ENCODE measurements at regions not wholly inside any gene's neighbourhood (a gene's known extent, or its start where the extent isn't known, plus 50 kb on each side); places are given as distances from the start of the nearest gene placed in this dataset.

DNA sequence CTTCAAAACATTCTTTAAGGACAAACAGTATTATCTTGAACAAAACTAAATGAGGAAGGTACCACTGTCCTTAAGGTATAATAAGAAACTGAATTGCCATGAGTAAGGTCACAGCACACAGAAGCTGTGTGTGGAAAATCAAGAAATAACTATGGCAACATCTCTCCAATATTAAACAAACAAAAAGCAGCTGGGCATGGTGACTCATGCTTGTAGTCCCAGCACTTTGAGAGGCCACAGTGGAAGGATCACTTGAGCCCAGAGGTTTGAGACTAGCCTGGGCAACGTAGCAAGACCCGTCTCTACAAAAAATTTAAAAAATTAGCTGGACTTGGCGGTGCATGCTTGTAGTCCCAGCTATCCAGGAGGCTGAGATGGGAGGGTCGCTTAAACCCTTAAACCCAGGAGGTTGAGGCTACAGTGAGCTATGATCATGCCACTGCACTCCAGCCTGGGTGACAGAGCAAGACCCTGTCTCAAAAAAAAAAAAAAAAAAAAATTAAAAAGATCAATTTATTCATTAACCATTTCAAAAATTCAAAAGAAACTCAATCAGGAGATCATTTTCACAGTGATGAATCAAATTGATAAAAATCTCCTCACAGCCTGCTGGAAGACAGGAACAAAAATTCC is 195.4 kb downstream of the SKIDA1 start:
- no peak for TF ChIP-seq GABPA (IDR thresholded peaks at IDR 0.05; ENCODE audit: borderline replicate concordance, insufficient read depth, low read length)
- no peak for TF ChIP-seq RXRA (IDR thresholded peaks at IDR 0.05; ENCODE audit: insufficient read depth, low read depth, low read length)
- no peak for TF ChIP-seq EZH2 (IDR thresholded peaks at IDR 0.05; ENCODE audit: low read depth, low read length, severe bottlenecking)
- no peak for TF ChIP-seq MAX (IDR thresholded peaks at IDR 0.05)
- no peak for TF ChIP-seq POLR2AphosphoS5 (IDR thresholded peaks at IDR 0.05; ENCODE audit: low read depth, low read length)
- TF ChIP-seq SIN3A (conservative IDR thresholded peaks at IDR 0.05 in 1 of 2, IDR thresholded peaks at IDR 0.05 in 1 of 2; ENCODE audit: low read depth in 1 of 2, low read length in 2 of 2), result no peak
- TF ChIP-seq CREB1 (IDR thresholded peaks at IDR 0.05), result no peak
- TF ChIP-seq KDM1A (IDR thresholded peaks at IDR 0.05; ENCODE audit: borderline replicate concordance, low read length), result no peak
- no peak for TF ChIP-seq EP300 (IDR thresholded peaks at IDR 0.05; ENCODE audit: borderline replicate concordance in 1 of 2, low read depth in 2 of 2, low read length in 2 of 2)
- TF ChIP-seq, protein P1, sequence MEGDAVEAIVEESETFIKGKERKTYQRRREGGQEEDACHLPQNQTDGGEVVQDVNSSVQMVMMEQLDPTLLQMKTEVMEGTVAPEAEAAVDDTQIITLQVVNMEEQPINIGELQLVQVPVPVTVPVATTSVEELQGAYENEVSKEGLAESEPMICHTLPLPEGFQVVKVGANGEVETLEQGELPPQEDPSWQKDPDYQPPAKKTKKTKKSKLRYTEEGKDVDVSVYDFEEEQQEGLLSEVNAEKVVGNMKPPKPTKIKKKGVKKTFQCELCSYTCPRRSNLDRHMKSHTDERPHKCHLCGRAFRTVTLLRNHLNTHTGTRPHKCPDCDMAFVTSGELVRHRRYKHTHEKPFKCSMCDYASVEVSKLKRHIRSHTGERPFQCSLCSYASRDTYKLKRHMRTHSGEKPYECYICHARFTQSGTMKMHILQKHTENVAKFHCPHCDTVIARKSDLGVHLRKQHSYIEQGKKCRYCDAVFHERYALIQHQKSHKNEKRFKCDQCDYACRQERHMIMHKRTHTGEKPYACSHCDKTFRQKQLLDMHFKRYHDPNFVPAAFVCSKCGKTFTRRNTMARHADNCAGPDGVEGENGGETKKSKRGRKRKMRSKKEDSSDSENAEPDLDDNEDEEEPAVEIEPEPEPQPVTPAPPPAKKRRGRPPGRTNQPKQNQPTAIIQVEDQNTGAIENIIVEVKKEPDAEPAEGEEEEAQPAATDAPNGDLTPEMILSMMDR (IDR thresholded peaks at IDR 0.05; ENCODE audit: control extremely low read depth in 1 of 3, insufficient read depth in 1 of 3, low read depth in 1 of 3, low read length in 3 of 3), result no peak
- no peak for TF ChIP-seq RFX5 (IDR thresholded peaks at IDR 0.05; ENCODE audit: borderline replicate concordance, low read depth, low read length)
- TF ChIP-seq JUN (IDR thresholded peaks at IDR 0.05; ENCODE audit: low read depth, low read length), result no peak
- TF ChIP-seq YY1 (IDR thresholded peaks at IDR 0.05; ENCODE audit: low read depth, low read length), result no peak
